HL-60 (cell line): ENCODE measurements at regions not wholly inside any gene's neighbourhood (a gene's known extent, or its start where the extent isn't known, plus 50 kb on each side); places are given as distances from the start of the nearest gene placed in this dataset.

Experiments
- GABPA ChIP-seq: IDR thresholded peaks from 2 replicates; pipeline ENCODE4 v1.6.1; 2012; ENCODE audit warnings: low read depth
- POLR2AphosphoS5 ChIP-seq: IDR thresholded peaks from 2 replicates; pipeline ENCODE4 v1.6.1; 2012; ENCODE audit warnings: low read depth
- TF ChIP-seq, protein P1 (sequence below): IDR thresholded peaks from 2 replicates; pipeline ENCODE4 v1.6.1; 2012; ENCODE audit warnings: low read depth; ENCODE audit not compliant: insufficient replicate concordance
- TF ChIP-seq, protein P2 (sequence below): IDR thresholded peaks from one replicate; pipeline ENCODE4 v1.5.1; 2011; ENCODE audit warnings: low read length, control low read depth, inconsistent platforms; ENCODE audit not compliant: insufficient read depth

DNA sequence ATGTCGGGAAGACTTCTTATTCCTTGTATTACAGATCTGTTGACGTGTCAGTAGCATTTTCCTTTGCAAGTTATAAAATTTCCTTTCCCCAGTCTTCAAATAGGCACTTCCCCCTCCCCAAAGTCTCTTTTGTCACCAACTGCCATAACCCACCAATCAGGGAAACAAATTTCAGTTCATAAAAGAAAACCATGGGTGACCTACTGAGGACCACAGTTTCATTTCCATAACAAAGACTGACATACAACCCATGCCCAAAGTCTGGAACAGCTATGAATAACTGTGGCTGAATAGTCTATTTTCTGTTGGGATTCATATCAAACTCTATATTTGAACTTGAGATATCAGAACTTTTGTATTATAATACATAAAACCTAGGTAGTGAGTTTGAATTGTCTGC, 307.8 kb downstream of the KBTBD8 start:
- TF ChIP-seq, protein P1, sequence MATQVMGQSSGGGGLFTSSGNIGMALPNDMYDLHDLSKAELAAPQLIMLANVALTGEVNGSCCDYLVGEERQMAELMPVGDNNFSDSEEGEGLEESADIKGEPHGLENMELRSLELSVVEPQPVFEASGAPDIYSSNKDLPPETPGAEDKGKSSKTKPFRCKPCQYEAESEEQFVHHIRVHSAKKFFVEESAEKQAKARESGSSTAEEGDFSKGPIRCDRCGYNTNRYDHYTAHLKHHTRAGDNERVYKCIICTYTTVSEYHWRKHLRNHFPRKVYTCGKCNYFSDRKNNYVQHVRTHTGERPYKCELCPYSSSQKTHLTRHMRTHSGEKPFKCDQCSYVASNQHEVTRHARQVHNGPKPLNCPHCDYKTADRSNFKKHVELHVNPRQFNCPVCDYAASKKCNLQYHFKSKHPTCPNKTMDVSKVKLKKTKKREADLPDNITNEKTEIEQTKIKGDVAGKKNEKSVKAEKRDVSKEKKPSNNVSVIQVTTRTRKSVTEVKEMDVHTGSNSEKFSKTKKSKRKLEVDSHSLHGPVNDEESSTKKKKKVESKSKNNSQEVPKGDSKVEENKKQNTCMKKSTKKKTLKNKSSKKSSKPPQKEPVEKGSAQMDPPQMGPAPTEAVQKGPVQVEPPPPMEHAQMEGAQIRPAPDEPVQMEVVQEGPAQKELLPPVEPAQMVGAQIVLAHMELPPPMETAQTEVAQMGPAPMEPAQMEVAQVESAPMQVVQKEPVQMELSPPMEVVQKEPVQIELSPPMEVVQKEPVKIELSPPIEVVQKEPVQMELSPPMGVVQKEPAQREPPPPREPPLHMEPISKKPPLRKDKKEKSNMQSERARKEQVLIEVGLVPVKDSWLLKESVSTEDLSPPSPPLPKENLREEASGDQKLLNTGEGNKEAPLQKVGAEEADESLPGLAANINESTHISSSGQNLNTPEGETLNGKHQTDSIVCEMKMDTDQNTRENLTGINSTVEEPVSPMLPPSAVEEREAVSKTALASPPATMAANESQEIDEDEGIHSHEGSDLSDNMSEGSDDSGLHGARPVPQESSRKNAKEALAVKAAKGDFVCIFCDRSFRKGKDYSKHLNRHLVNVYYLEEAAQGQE = no peak
- no peak for TF ChIP-seq POLR2AphosphoS5
- TF ChIP-seq, protein P2, sequence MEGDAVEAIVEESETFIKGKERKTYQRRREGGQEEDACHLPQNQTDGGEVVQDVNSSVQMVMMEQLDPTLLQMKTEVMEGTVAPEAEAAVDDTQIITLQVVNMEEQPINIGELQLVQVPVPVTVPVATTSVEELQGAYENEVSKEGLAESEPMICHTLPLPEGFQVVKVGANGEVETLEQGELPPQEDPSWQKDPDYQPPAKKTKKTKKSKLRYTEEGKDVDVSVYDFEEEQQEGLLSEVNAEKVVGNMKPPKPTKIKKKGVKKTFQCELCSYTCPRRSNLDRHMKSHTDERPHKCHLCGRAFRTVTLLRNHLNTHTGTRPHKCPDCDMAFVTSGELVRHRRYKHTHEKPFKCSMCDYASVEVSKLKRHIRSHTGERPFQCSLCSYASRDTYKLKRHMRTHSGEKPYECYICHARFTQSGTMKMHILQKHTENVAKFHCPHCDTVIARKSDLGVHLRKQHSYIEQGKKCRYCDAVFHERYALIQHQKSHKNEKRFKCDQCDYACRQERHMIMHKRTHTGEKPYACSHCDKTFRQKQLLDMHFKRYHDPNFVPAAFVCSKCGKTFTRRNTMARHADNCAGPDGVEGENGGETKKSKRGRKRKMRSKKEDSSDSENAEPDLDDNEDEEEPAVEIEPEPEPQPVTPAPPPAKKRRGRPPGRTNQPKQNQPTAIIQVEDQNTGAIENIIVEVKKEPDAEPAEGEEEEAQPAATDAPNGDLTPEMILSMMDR = no peak
- no peak for TF ChIP-seq GABPA
